ENCODE measurements at regions not wholly inside any gene's neighbourhood (a gene's known extent, or its start where the extent isn't known, plus 50 kb on each side); places are given as distances from the start of the nearest gene placed in this dataset.
A peak's percentile ranks its signal among the peaks of the same experiment; 100 is the strongest.

DNA sequence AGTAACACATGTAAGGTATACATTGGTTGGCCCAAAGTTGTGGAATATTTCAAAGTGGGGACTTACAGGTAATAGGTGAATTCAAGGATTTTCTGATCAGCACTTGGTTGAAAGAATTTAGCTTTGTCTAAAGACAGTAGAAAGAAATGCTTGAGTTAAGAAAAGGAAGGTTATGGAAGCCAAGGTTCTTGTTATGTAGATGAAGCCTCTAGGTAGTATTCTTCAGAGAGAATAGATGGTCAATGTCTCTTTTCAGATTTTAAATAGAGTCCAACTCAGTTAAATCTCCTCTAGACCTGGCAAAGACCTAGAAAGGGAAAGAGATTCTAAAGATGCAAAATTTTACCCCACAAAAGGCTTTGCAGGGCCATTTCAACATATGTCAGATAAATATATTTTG lies 157.4 kb downstream of the ANKRD30B start:
- in situ Hi-C loops (cut with MboI; ENCODE audit: low pct_unique_long_range_greater_than_20kb in 2 of 9, low sequenced_read_pairs in 9 of 9, unreplicated experiment in 9 of 9), result no loop called here
- H3K4me3 ChIP-seq, result no peak overlapping the region
- no peak for ATAC-seq (replicated peaks in 6 of 8)
- H3K27ac ChIP-seq, result no peak overlapping the region
- H3K4me1 ChIP-seq (replicated peaks in 1 of 2), result no peaks in the 10 kb centered on the region

DNA sequence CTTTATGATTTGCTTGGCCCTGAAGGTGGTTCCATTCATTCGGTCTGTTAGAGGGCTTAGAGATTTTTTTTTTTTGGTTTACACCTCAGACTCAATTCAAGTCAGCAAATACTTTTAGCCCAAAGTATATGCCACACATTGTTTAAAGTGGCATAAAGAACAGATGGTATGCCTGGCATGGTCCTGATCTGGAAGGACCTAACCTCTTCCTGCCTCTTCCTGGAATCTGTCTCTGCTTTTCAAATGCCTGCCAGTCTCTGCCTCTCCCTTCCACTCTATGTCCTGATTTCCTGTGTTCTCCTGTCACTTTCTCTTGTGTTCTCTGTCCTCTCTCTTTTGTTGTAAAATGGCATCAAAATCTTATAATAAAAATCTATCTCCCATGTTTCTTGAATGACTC lies 158.0 kb downstream of the ANKRD30B start:
- no peaks in the 10 kb centered on the region for H3K4me1 ChIP-seq (replicated peaks in 1 of 2)
- H3K27ac ChIP-seq, result no peak overlapping the region
- in situ Hi-C loops (cut with MboI; ENCODE audit: low pct_unique_long_range_greater_than_20kb in 2 of 9, low sequenced_read_pairs in 9 of 9, unreplicated experiment in 9 of 9), result no loop called here
- no peak overlapping the region for H3K4me3 ChIP-seq
- 0 to 70% (median 56%) methylated on average over 1 of the region's 1 CpG; no CpG with 5 or more reads in 2 of the 10 experiments for WGBS, 10 experiments
- no peak for ATAC-seq (replicated peaks in 6 of 8)

DNA sequence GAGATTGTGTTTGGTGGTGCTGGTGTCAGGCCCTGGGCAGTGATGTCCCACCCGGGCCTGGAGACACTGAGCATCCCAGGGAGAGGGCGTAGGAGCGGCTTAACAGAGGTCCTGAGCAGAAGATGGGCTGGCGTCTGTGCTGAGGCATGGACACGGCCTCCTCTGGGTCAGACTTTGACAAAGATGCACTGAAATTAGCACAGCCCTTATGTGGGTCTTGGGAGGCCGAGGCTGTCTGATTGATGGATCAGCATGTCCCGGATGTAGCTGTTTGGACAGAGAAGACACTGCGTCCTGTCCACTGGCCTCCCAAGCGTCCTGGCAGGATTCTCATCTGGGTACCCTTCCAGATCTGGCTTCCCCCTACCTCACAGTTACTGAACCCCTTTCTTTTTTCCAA lies 159.4 kb downstream of the ANKRD30B start:
- Histone ChIP-seq H3K4me1 (replicated peaks in 1 of 2) (no peaks in the 10 kb centered on the region), H3K4me3 (no peak overlapping the region), H3K27ac (no peak overlapping the region)
- WGBS, 10 experiments, result 0 to 90% (median 54%) methylated on average over 1 to 5 of the region's 9 CpGs; no CpG with 5 or more reads in 3 of the 10 experiments
- in situ Hi-C loops (cut with MboI; ENCODE audit: low pct_unique_long_range_greater_than_20kb in 2 of 9, low sequenced_read_pairs in 9 of 9, unreplicated experiment in 9 of 9), result no loop called here
- no peak for ATAC-seq (replicated peaks in 6 of 8)

DNA sequence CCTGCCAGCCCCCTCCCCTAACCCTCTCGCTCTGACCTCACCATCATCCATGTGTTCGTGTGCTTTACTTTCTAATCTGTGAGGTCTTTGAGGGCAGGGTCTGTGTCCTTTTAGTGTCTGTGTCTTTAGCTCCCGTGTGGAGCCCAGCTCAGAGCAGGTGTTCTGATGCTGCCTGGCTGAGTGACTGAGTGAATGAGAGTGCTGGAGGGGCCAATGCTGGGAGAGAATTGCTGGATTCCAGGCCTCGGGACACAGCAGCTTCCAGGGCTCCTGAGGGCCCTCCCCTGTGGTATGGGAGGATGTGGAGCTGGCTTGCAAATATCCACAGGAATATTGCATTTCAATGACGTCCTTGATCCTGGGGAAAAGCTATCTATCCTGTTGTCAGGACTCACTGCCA lies 160.6 kb downstream of the ANKRD30B start:
- Histone ChIP-seq H3K4me3 (no peak overlapping the region), H3K27ac (no peak overlapping the region), H3K4me1 (replicated peaks in 1 of 2) (no peaks in the 10 kb centered on the region)
- in situ Hi-C loops (cut with MboI; ENCODE audit: low pct_unique_long_range_greater_than_20kb in 2 of 9, low sequenced_read_pairs in 9 of 9, unreplicated experiment in 9 of 9), result no loop called here
- ATAC-seq (replicated peaks in 6 of 8), result peak in 2 of 8 experiments; percentile 15 to 18
- 0 to 65% (median 20%) methylated on average over 1 to 5 of the region's 5 CpGs; no CpG with 5 or more reads in 4 of the 10 experiments for WGBS, 10 experiments

DNA sequence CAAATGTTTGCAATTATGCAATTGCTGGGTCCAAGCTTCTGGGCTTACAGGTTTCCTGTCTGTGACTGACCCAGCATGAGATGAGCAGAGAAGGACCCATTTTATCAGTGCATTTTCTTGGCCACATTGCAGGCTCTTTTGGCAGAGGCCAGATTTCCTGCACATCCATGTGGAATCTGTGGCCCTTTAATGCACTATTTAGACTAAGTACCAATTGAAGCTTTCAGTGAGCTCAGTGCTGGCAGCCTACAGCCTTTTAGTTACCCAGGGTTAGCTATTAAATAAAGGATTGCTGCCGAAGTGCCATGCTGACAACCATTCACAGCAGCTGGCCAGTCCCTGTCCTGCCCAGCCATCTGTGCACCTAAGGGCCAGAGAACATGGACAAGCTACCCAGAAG lies 165.0 kb downstream of the ANKRD30B start:
- no peaks in the 10 kb centered on the region for H3K4me1 ChIP-seq (replicated peaks in 1 of 2)
- in situ Hi-C loops (cut with MboI; ENCODE audit: low pct_unique_long_range_greater_than_20kb in 2 of 9, low sequenced_read_pairs in 9 of 9, unreplicated experiment in 9 of 9), result no loop called here
- WGBS, 10 experiments, result 33 to 80% (median 60%) methylated on average over 1 of the region's 1 CpG; no CpG with 5 or more reads in 7 of the 10 experiments
- ATAC-seq (replicated peaks in 6 of 8), result no peak
- no peak overlapping the region for H3K27ac ChIP-seq
- H3K4me3 ChIP-seq, result no peak overlapping the region

DNA sequence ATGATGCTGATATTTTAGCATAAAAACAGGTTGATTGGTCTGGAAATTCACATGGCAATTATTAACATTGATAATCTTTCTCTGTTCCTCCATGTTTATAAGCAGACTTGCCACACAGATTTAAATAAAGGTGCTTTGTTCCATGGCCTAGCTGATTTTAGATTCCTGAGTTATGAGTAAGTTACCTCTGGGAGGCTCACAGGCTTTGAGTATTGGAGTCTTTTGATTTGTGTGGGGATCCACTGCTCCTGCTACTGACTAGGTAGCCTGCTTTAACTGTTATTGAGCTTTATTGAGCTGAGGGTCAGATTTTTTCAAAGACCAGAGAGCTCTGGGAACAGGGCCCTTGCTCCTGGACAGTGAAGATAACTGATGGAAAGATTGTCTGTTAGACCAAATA lies 166.1 kb downstream of the ANKRD30B start:
- no peaks in the 10 kb centered on the region for H3K4me1 ChIP-seq (replicated peaks in 1 of 2)
- H3K4me3 ChIP-seq, result no peak overlapping the region
- no peak for ATAC-seq (replicated peaks in 6 of 8)
- no peak overlapping the region for H3K27ac ChIP-seq
- in situ Hi-C loops (cut with MboI; ENCODE audit: low pct_unique_long_range_greater_than_20kb in 2 of 9, low sequenced_read_pairs in 9 of 9, unreplicated experiment in 9 of 9), result no loop called here

DNA sequence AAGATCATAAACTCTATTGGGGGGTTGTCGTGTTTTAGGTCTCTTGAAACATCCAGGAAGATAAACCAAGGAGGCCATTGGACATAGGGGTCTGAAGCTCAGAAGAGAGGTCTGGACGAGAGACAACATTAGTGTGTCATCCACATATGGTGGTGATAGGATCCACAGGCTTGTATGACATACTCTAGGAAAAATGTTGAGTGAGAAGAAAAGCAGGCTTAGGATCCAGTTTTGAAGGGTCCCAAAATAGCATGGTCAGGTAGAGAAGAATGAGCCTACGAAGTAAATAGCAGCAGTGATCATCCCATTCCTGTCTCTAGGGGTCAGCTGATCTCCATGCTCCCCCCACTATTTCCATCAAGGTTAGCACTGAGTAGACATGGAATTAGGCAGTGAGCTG lies 166.8 kb downstream of the ANKRD30B start:
- no peak overlapping the region for H3K4me3 ChIP-seq
- ATAC-seq (replicated peaks in 6 of 8), result no peak
- WGBS, 10 experiments, result 13 to 90% (median 50%) methylated on average over 1 to 3 of the region's 3 CpGs; no CpG with 5 or more reads in 1 of the 10 experiments
- no peaks in the 10 kb centered on the region for H3K4me1 ChIP-seq (replicated peaks in 1 of 2)
- no peak overlapping the region for H3K27ac ChIP-seq
- in situ Hi-C loops (cut with MboI; ENCODE audit: low pct_unique_long_range_greater_than_20kb in 2 of 9, low sequenced_read_pairs in 9 of 9, unreplicated experiment in 9 of 9), result no loop called here

DNA sequence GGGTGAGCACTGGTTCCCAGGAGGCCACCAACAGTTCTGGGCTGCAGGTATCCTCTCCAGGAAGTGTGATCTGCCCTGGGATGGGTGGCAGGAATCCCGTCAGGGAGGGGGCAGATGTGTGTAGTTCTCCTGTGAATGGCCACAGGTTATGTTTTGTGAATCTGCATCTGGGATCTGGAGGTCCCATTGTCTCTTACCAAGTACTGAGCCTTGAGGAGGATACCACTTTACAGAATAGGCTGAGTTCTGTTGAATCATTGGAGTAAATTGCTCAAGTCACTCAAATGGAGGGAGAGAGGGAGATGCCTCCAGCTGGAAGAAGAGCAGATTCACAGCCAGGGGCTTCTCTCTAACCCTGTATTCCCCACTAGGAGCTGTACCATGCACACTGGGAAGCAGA lies 168.2 kb downstream of the ANKRD30B start:
- in situ Hi-C loops (cut with MboI; ENCODE audit: low pct_unique_long_range_greater_than_20kb in 2 of 9, low sequenced_read_pairs in 9 of 9, unreplicated experiment in 9 of 9), result no loop called here
- WGBS, 10 experiments, result 0 to 80% (median 80%) methylated on average over 1 of the region's 1 CpG; no CpG with 5 or more reads in 7 of the 10 experiments
- H3K4me3 ChIP-seq, result no peak overlapping the region
- no peak overlapping the region for H3K27ac ChIP-seq
- no peaks in the 10 kb centered on the region for H3K4me1 ChIP-seq (replicated peaks in 1 of 2)
- ATAC-seq (replicated peaks in 6 of 8), result no peak

DNA sequence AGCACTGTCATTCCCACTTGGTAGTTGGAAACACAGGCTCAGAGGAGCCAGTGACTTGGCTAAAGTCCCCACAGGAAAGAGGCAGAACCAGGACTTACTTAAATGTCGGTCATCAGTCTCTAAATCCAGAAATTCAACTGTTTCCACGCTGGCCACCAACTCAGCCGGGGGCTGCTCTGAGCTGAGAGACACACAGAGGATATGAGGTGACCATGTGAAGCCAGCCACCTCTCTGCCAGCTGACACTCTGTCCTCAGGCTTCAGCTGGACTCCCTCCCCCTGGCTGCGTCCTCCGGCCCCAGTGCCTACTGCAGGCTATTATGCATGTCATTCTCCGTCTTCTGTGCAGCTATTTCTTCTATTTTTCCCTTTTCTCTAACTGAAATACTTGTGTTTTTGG lies 168.9 kb downstream of the ANKRD30B start:
- Histone ChIP-seq H3K27ac (no peak overlapping the region), H3K4me1 (replicated peaks in 1 of 2) (no peaks in the 10 kb centered on the region), H3K4me3 (no peak overlapping the region)
- no peak for ATAC-seq (replicated peaks in 6 of 8)
- 8 to 89% (median 20%) methylated on average over 1 to 6 of the region's 6 CpGs; no CpG with 5 or more reads in 1 of the 10 experiments for WGBS, 10 experiments
- in situ Hi-C loops (cut with MboI; ENCODE audit: low pct_unique_long_range_greater_than_20kb in 2 of 9, low sequenced_read_pairs in 9 of 9, unreplicated experiment in 9 of 9), result no loop called here

DNA sequence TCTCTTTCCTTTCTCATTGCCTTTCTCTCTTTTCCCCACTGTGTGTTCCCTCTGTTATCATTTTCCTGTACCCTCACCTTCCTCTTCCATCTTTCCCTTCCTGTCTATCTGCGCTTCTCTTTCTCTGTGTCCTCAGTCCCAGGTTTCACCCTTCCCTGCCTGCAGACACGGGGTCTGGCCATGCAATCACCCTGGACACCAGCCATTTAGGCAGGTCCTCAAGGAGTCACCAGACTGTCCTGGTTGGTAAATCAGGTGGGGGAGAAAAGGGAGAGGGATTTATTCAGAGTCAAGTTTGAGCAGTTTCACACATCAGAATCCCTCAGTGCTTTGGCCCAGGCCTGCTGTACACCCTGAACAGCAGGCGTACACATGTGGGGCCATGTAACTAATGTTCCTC lies 169.3 kb downstream of the ANKRD30B start:
- H3K4me3 ChIP-seq, result no peak overlapping the region
- in situ Hi-C loops (cut with MboI; ENCODE audit: low pct_unique_long_range_greater_than_20kb in 2 of 9, low sequenced_read_pairs in 9 of 9, unreplicated experiment in 9 of 9), result no loop called here
- no peaks in the 10 kb centered on the region for H3K4me1 ChIP-seq (replicated peaks in 1 of 2)
- no peak for ATAC-seq (replicated peaks in 6 of 8)
- 0 to 92% (median 50%) methylated on average over 1 to 3 of the region's 3 CpGs; no CpG with 5 or more reads in 1 of the 10 experiments for WGBS, 10 experiments
- H3K27ac ChIP-seq, result no peak overlapping the region

DNA sequence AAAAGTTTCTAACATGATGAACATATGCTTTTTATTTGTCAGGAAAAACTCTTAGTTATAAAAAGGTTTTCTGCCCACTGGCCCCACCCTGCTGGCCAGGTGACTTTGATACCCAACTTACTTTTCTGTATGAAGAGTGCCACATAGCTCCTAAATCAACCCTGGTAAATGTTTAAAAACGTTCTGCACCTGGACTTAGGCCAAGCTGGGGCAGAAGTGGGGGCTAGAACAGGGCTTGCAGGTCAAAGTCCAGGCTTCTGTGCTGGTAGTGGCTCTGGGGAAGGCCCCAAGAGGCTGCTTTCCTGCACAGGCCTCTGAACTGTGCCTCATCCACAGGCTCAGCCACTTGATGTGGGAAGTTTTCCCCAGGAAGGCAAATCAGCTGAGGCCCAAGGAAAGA lies 171.7 kb downstream of the ANKRD30B start:
- ATAC-seq (replicated peaks in 6 of 8), result no peak
- WGBS, 10 experiments, result 0 to 20% (median 17%) methylated on average over 1 of the region's 1 CpG; no CpG with 5 or more reads in 7 of the 10 experiments
- in situ Hi-C loops (cut with MboI; ENCODE audit: low pct_unique_long_range_greater_than_20kb in 2 of 9, low sequenced_read_pairs in 9 of 9, unreplicated experiment in 9 of 9), result no loop called here
- Histone ChIP-seq H3K4me3 (no peak overlapping the region), H3K27ac (no peak overlapping the region), H3K4me1 (replicated peaks in 1 of 2) (no peaks in the 10 kb centered on the region)

DNA sequence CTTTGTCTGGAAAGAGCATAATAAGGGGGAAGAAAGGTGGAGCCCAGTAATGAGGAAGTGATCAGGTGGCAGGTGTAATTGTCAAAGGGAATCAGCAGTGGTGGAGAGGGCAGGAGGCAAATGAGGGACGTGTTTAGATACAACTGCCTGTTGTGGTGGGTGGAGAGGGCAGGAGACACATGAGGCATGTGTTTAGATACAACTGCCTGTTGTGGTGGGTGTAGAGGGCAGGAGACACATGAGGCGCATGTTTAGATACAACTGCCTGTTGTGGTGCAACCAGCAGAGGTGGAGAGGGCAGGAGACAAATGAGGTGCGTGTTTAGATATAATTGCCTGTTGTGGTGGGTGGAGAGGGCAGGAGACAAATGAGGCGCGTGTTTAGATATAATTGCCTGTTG lies 173.1 kb downstream of the ANKRD30B start:
- 10 to 100% (median 83%) methylated on average over 1 to 4 of the region's 5 CpGs; no CpG with 5 or more reads in 3 of the 10 experiments for WGBS, 10 experiments
- in situ Hi-C loops (cut with MboI; ENCODE audit: low pct_unique_long_range_greater_than_20kb in 2 of 9, low sequenced_read_pairs in 9 of 9, unreplicated experiment in 9 of 9), result no loop called here
- Histone ChIP-seq H3K4me1 (replicated peaks in 1 of 2) (no peaks in the 10 kb centered on the region), H3K4me3 (no peak overlapping the region), H3K27ac (no peak overlapping the region)
- no peak for ATAC-seq (replicated peaks in 6 of 8)

DNA sequence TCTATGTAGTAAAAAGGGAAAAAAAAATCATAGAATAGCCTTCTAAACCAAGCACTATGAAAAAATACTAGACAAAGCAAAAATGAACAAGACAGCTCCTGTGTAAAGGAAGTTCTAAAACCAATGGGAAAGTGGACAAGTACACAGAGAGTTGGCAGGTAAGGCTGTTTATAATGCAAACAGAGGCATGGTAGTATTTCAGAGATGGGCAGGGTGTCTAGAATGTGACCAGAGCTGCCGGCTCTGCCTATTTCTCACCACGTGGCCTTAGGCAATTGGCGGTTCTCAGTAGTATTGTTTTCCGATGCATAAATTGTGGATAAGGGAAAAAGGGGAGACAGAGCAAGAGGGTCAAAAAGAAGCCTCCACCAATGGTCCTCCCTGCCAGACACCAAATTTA lies 173.6 kb downstream of the ANKRD30B start:
- in situ Hi-C loops (cut with MboI; ENCODE audit: low pct_unique_long_range_greater_than_20kb in 2 of 9, low sequenced_read_pairs in 9 of 9, unreplicated experiment in 9 of 9), result no loop called here
- Histone ChIP-seq H3K4me1 (replicated peaks in 1 of 2) (no peaks in the 10 kb centered on the region), H3K4me3 (no peak overlapping the region), H3K27ac (no peak overlapping the region)
- WGBS, 10 experiments, result 29 to 95% (median 83%) methylated on average over 3 to 4 of the region's 4 CpGs; no CpG with 5 or more reads in 3 of the 10 experiments
- ATAC-seq (replicated peaks in 6 of 8), result no peak

DNA sequence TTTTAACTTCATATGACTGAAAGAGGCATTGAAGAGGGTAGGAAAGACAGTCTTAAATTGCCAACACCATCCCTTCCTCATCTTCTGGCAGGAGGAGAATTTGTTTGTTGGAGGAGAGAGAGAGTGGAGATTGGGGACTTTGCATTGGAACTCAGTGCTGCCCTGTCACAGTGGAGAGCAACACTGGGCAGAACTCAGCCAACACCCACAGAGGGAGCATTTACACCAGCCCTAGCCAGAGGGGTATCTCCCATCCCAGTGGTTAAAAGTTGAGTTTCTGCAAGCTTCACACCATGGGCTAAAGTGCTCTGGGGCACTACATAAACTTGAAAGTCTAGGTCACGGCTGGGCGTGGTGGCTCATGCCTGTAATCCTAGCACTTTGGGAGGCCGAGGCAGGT lies 174.1 kb downstream of the ANKRD30B start:
- Histone ChIP-seq H3K4me3 (no peak overlapping the region), H3K27ac (no peak overlapping the region), H3K4me1 (replicated peaks in 1 of 2) (no peaks in the 10 kb centered on the region)
- no peak for ATAC-seq (replicated peaks in 6 of 8)
- in situ Hi-C loops (cut with MboI; ENCODE audit: low pct_unique_long_range_greater_than_20kb in 2 of 9, low sequenced_read_pairs in 9 of 9, unreplicated experiment in 9 of 9), result no loop called here
- 64 to 90% (median 80%) methylated on average over 2 to 3 of the region's 3 CpGs; no CpG with 5 or more reads in 7 of the 10 experiments for WGBS, 10 experiments
